ENCODE measurements at regions not wholly inside any gene's neighbourhood (a gene's known extent, or its start where the extent isn't known, plus 50 kb on each side); places are given as distances from the start of the nearest gene placed in this dataset.

DNA sequence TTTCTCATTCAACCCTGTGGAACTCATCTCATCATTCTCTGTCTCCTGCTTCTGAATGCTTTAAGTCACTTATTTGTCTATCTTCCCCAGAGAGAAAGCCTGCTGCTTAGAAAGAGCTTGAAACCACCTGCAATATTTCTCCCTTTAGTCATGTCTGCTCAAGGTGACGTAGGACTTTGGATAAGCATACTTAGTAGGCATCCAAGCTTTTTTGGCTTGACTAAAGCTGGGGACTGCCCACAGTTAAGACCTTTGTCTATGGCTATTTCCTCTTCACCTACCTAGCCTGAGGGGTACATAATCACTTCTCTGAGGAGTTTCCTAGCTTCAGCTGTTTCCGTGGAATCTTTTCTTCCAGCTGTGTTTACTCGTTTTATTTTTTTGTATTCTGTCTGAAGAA is 665.8 kb upstream of the CAMK1G start:
- no peak overlapping the region for H3K4me3 ChIP-seq (ENCODE audit: low read length)
- no peaks in the 10 kb centered on the region for H3K9me3 ChIP-seq (replicated peaks; ENCODE audit: control insufficient read depth, low read depth, low read length)
- no peak for DNase-seq
- H3K4me1 ChIP-seq (ENCODE audit: control insufficient read depth, insufficient read depth, low read length), result no peaks in the 10 kb centered on the region
- WGBS (ENCODE audit: insufficient coverage), result 20% methylated on average over 1 of the region's 3 CpGs
- H3K36me3 ChIP-seq (ENCODE audit: control insufficient read depth, insufficient read depth, low read length), result no peaks in the 10 kb centered on the region
- H3K27me3 ChIP-seq (ENCODE audit: control insufficient read depth, insufficient read depth, low read length), result no peaks in the 10 kb centered on the region
- H3K27ac ChIP-seq (ENCODE audit: low read length), result no peak overlapping the region

DNA sequence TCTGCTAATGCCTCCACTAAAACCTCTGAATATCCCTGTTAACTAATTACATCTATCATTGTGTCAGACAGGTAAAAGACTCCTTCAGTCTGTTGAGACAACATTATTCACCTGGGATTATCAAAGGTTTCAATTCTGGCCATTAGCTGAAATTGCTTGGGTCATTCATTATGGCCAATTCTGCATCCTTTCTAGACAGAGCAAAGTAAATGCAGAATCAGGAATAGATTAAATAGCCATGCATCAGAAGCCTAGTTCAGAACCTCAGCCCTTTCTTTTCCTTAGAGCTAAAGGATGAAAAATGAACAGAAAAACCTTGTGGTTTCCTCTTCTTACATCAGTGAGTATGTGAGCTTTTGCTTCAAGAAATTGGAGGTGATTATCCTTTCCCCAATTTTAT is 665.4 kb upstream of the CAMK1G start:
- H3K27ac ChIP-seq (ENCODE audit: low read length), result no peak overlapping the region
- H3K4me1 ChIP-seq (ENCODE audit: control insufficient read depth, insufficient read depth, low read length), result no peaks in the 10 kb centered on the region
- no peaks in the 10 kb centered on the region for H3K36me3 ChIP-seq (ENCODE audit: control insufficient read depth, insufficient read depth, low read length)
- no peaks in the 10 kb centered on the region for H3K9me3 ChIP-seq (replicated peaks; ENCODE audit: control insufficient read depth, low read depth, low read length)
- DNase-seq, result no peak
- H3K27me3 ChIP-seq (ENCODE audit: control insufficient read depth, insufficient read depth, low read length), result no peaks in the 10 kb centered on the region
- no peak overlapping the region for H3K4me3 ChIP-seq (ENCODE audit: low read length)

DNA sequence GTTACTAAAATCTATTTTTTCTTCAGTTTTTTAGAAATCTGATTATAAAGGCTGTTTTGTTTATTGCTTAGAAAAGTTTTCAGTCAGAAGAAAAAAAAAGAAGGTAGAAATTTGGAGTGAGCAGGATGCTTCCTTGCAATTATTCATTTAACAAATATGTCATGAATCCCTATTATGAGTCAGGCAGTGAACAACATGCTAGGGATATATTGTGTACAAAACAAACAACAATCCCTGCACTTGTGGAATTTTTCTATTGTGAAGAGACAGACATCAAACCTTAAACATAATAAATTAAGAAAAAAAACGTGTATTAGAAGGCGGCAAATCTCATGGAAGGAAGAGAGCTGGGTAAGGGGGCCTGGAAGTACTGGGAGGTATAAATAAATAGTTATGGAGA is 664.1 kb upstream of the CAMK1G start:
- no peaks in the 10 kb centered on the region for H3K9me3 ChIP-seq (replicated peaks; ENCODE audit: control insufficient read depth, low read depth, low read length)
- H3K36me3 ChIP-seq (ENCODE audit: control insufficient read depth, insufficient read depth, low read length), result no peaks in the 10 kb centered on the region
- no peak for DNase-seq
- no peaks in the 10 kb centered on the region for H3K27me3 ChIP-seq (ENCODE audit: control insufficient read depth, insufficient read depth, low read length)
- H3K27ac ChIP-seq (ENCODE audit: low read length), result no peak overlapping the region
- WGBS (ENCODE audit: insufficient coverage), result 100% methylated on average over 1 of the region's 2 CpGs
- H3K4me3 ChIP-seq (ENCODE audit: low read length), result no peak overlapping the region
- H3K4me1 ChIP-seq (ENCODE audit: control insufficient read depth, insufficient read depth, low read length), result no peaks in the 10 kb centered on the region

DNA sequence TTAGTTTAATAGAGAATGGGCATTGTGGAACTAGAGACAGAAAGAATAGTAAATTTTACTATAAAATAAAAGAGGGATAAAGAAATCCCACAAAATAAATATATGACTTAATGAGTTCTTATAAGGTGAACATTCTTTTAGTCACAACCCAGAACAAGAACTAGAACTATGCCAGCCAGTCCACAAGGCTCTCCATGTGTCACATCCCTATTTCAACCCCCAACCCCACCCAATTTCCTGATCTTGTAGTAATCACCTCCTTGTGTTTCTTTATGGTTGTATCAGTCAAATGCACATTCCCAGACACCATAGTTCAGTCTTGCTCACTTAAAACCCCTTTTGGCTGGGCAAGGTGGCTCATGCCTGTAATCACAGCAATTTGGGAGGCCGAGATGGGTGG is 662.3 kb upstream of the CAMK1G start:
- DNase-seq, result no peak
- no CpG with 5 or more reads among the region's 1 CpG for WGBS (ENCODE audit: insufficient coverage)
- Histone ChIP-seq H3K36me3 (ENCODE audit: control insufficient read depth, insufficient read depth, low read length) (no peaks in the 10 kb centered on the region), H3K9me3 (replicated peaks; ENCODE audit: control insufficient read depth, low read depth, low read length) (no peaks in the 10 kb centered on the region), H3K27ac (ENCODE audit: low read length) (no peak overlapping the region), H3K4me3 (ENCODE audit: low read length) (no peak overlapping the region), H3K27me3 (ENCODE audit: control insufficient read depth, insufficient read depth, low read length) (no peaks in the 10 kb centered on the region), H3K4me1 (ENCODE audit: control insufficient read depth, insufficient read depth, low read length) (no peaks in the 10 kb centered on the region)

DNA sequence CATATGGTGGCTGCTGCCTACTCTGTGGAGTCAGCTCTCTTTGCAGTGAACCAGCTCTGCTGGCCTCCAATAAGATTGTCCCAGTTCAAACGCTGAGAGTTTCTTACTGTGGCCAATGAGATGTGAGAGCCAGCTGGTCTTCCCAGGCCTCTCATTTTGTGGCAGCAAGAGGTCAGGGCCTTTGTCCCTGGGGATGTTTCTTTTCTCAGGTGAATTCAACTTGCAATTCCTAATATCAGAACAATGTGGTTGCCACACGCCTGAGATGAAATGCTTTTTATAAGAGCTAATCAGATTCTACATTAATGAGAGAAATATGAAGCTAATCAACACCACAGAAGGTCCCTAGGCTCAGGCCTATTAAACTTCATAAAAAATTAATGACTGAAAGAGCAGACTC is 660.1 kb upstream of the CAMK1G start:
- Histone ChIP-seq H3K4me3 (ENCODE audit: low read length) (no peak overlapping the region), H3K27ac (ENCODE audit: low read length) (no peak overlapping the region), H3K27me3 (ENCODE audit: control insufficient read depth, insufficient read depth, low read length) (no peaks in the 10 kb centered on the region), H3K9me3 (replicated peaks; ENCODE audit: control insufficient read depth, low read depth, low read length) (no peaks in the 10 kb centered on the region), H3K4me1 (ENCODE audit: control insufficient read depth, insufficient read depth, low read length) (no peaks in the 10 kb centered on the region), H3K36me3 (ENCODE audit: control insufficient read depth, insufficient read depth, low read length) (no peaks in the 10 kb centered on the region)
- 0% methylated on average over 1 of the region's 2 CpGs for WGBS (ENCODE audit: insufficient coverage)
- no peak for DNase-seq

DNA sequence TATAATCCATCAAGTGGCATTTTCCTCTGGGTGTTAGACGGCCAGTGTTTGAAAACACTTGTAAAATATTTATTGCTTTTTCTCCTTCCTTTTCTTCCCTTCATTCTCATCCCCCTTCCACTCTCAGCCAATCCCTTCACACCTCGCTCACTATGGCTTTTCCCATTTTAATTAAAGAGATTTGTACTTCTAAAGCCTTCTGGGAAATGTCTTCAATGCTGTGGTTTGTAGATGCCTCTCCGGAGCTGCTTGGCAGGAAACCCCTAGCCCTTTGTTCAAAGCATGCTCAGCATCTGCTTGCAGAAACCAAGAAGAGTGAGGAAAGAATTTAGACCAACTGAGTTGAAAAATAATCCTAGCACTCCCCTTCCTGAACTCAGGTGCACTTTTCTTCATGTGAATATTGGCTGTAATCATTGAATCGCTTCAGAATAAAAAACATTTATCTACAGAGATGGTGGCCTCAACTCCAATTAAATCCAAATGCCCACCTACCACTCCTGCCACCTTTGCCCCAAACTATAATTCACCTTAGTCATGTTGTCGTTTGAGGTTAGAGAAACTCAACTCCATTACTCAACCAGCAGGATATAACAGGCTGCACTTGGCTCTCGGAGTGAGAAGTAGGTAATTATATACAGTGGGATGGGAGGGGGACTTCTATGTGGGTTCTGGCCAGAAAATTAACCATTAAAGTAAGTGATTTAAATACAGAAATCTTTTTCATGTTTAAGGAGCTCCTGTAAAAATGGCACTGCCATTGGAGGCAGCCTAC is 659.4 kb upstream of the CAMK1G start:
- WGBS (ENCODE audit: insufficient coverage), result no CpG with 5 or more reads among the region's 6 CpGs
- no peaks in the 10 kb centered on the region for H3K9me3 ChIP-seq (replicated peaks; ENCODE audit: control insufficient read depth, low read depth, low read length)
- no peak overlapping the region for H3K27ac ChIP-seq (ENCODE audit: low read length)
- no peak overlapping the region for H3K4me3 ChIP-seq (ENCODE audit: low read length)
- H3K36me3 ChIP-seq (ENCODE audit: control insufficient read depth, insufficient read depth, low read length), result no peaks in the 10 kb centered on the region
- no peak for DNase-seq
- H3K4me1 ChIP-seq (ENCODE audit: control insufficient read depth, insufficient read depth, low read length), result no peaks in the 10 kb centered on the region
- no peaks in the 10 kb centered on the region for H3K27me3 ChIP-seq (ENCODE audit: control insufficient read depth, insufficient read depth, low read length)

DNA sequence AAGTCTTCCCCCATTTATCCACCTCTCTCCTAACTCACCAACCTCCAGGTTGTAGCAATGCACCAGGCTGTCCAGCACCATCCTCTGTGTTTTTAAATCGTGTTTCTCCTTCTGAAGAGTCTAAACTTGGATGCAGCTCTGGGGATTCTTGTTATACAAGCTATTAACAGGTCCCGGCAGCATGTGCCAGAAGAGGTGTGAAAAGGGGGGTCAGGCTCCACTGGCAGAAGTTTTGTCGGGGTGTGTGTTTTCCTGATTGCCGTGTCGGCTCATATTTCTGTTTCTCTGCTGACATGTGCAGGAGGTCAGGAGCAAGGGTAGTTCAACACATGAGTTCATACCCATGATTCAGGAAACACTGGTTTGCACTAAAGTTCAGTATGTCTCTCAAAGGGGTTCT is 658.6 kb upstream of the CAMK1G start:
- no peaks in the 10 kb centered on the region for H3K4me1 ChIP-seq (ENCODE audit: control insufficient read depth, insufficient read depth, low read length)
- H3K9me3 ChIP-seq (replicated peaks; ENCODE audit: control insufficient read depth, low read depth, low read length), result no peaks in the 10 kb centered on the region
- no peak overlapping the region for H3K4me3 ChIP-seq (ENCODE audit: low read length)
- no peak overlapping the region for H3K27ac ChIP-seq (ENCODE audit: low read length)
- 29% methylated on average over 4 of the region's 5 CpGs for WGBS (ENCODE audit: insufficient coverage)
- no peaks in the 10 kb centered on the region for H3K27me3 ChIP-seq (ENCODE audit: control insufficient read depth, insufficient read depth, low read length)
- DNase-seq, result no peak
- no peaks in the 10 kb centered on the region for H3K36me3 ChIP-seq (ENCODE audit: control insufficient read depth, insufficient read depth, low read length)

DNA sequence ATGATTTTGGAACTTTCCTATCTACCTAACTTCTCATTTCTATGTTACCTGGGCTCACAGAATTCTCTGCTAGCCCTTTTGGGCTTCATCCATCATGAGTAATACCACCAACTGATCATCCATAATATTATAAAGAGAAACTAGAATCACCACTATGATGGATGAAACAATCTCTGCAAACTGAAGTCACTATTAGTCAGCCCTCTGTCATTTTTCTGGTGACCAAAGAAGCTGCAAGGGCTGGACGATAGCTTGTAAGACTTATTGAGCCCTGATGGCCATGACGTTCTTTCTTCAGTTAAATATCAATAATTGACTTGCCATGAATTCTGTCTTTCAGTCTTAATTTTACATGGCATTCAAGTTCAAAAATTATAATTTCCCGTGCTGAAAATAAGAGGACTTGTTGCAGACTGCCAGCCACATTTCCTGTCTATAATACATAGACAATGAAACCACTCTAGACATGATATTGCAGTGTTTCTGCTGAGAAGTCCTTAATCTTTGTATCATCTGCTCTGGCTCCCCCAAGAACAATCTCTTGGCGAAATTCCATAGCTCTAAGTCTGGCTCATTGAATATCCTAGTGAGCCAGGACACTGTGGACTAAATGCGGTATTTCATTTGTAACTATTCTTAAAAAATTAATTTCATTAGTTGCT is 655.0 kb upstream of the CAMK1G start:
- 90% methylated on average over 2 of the region's 5 CpGs for WGBS (ENCODE audit: insufficient coverage)
- H3K36me3 ChIP-seq (ENCODE audit: control insufficient read depth, insufficient read depth, low read length), result no peaks in the 10 kb centered on the region
- no peaks in the 10 kb centered on the region for H3K27me3 ChIP-seq (ENCODE audit: control insufficient read depth, insufficient read depth, low read length)
- H3K9me3 ChIP-seq (replicated peaks; ENCODE audit: control insufficient read depth, low read depth, low read length), result no peaks in the 10 kb centered on the region
- H3K4me3 ChIP-seq (ENCODE audit: low read length), result no peak overlapping the region
- no peaks in the 10 kb centered on the region for H3K4me1 ChIP-seq (ENCODE audit: control insufficient read depth, insufficient read depth, low read length)
- H3K27ac ChIP-seq (ENCODE audit: low read length), result no peak overlapping the region
- DNase-seq, result no peak

DNA sequence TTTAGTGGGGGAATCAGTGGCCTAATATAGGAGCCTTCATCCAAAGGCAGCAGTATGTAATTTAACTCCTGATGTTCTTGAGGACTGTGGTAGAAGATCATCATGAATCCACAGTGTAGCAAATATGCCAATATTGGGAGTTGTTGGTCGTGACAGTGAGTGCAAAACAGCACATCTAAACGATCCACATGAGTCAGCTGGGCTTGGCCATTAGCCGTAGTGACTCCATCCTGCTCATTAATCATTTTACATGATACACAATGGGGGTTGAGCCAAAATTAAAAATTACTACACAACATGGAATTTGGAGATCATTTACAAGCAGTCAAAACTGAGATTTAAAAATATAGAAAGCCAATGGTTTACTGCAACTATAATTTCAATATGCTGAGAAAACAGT is 653.9 kb upstream of the CAMK1G start:
- no peaks in the 10 kb centered on the region for H3K9me3 ChIP-seq (replicated peaks; ENCODE audit: control insufficient read depth, low read depth, low read length)
- no peak overlapping the region for H3K4me3 ChIP-seq (ENCODE audit: low read length)
- H3K27me3 ChIP-seq (ENCODE audit: control insufficient read depth, insufficient read depth, low read length), result no peaks in the 10 kb centered on the region
- no peaks in the 10 kb centered on the region for H3K4me1 ChIP-seq (ENCODE audit: control insufficient read depth, insufficient read depth, low read length)
- no peak for DNase-seq
- H3K36me3 ChIP-seq (ENCODE audit: control insufficient read depth, insufficient read depth, low read length), result no peaks in the 10 kb centered on the region
- no peak overlapping the region for H3K27ac ChIP-seq (ENCODE audit: low read length)
- WGBS (ENCODE audit: insufficient coverage), result no CpG with 5 or more reads among the region's 3 CpGs

DNA sequence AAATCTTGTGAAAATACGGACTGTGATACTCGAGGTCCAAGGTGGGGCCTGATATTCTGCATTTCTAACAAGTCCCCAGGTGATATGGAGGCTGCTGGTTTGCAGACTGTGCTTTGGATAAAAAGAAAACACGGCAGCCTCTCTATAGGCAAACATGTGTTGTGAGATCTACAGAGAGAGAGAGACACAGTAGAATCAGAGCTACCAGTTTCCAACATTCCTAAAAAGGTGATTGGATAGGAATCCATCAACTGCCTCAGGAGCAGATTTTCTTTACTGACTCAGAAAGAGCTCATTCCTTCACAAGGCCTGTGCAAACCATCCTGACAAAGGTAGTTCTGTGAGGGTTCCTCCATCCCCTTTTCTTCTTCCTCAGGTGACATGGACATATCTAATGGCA is 651.6 kb upstream of the CAMK1G start:
- Histone ChIP-seq H3K36me3 (ENCODE audit: control insufficient read depth, insufficient read depth, low read length) (no peaks in the 10 kb centered on the region), H3K4me1 (ENCODE audit: control insufficient read depth, insufficient read depth, low read length) (no peaks in the 10 kb centered on the region), H3K27me3 (ENCODE audit: control insufficient read depth, insufficient read depth, low read length) (no peaks in the 10 kb centered on the region), H3K9me3 (replicated peaks; ENCODE audit: control insufficient read depth, low read depth, low read length) (no peaks in the 10 kb centered on the region), H3K27ac (ENCODE audit: low read length) (no peak overlapping the region), H3K4me3 (ENCODE audit: low read length) (no peak overlapping the region)
- DNase-seq, result no peak
- no CpG with 5 or more reads among the region's 3 CpGs for WGBS (ENCODE audit: insufficient coverage)
